Keratinocyte (primary cell): ENCODE measurements at regions not wholly inside any gene's neighbourhood (a gene's known extent, or its start where the extent isn't known, plus 50 kb on each side); places are given as distances from the start of the nearest gene placed in this dataset.

Experiments used
- CTCF ChIP-seq, 3 experiments: IDR thresholded peaks in 1 of 3; conservative IDR thresholded peaks in 1 of 3; optimal IDR thresholded peaks in 1 of 3; 2 replicates in 2 of 3; 3 replicates in 1 of 3; pipeline versions ENCODE3 to v1.5.1; 2011; ENCODE audit warnings: low read length in 3 of 3, mild to moderate bottlenecking in 3 of 3, moderate library complexity in 2 of 3, control low read depth in 1 of 3, inconsistent platforms in 1 of 3; ENCODE audit not compliant: insufficient read depth in 2 of 3; ENCODE audit errors: extremely low read depth in 1 of 3
- EZH2 ChIP-seq: IDR thresholded peaks from one replicate; pipeline ENCODE4 v1.6.1; 2012; ENCODE audit warnings: inconsistent platforms, mild to moderate bottlenecking, low read length, moderate library complexity

- no peak for TF ChIP-seq EZH2
- TF ChIP-seq CTCF (optimal IDR thresholded peaks at IDR 0.05 in 1 of 3, IDR thresholded peaks at IDR 0.05 in 1 of 3, conservative IDR thresholded peaks at IDR 0.05 in 1 of 3; ENCODE audit: extremely low read depth in 1 of 3, insufficient read depth in 2 of 3, low read length in 3 of 3), result no peak
Measured at GRCh38 chr1:193537266-193538002, 351.0 kb upstream of the B3GALT2 start.
